ENCODE measurements at regions not wholly inside any gene's neighbourhood (a gene's known extent, or its start where the extent isn't known, plus 50 kb on each side); places are given as distances from the start of the nearest gene placed in this dataset.

DNA sequence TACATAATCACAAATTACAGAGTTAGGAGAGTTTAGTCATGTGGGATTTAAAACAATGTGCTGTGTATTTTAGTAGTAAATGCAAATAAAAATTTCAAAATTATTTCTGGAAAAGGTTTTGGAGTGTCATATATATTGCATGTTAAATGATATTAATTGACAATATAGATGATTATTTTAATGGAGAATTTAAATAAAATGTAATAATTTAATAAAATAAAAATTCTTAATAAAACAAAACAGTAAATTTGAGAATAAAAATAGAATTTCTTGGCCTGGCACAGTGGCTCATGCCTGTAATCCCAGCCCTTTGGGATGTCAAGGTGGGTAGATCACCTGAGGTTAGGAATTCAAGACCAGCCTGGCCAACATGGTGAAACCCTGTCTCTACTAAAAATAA, 1442.8 kb upstream of the ALCAM start:
- no peak overlapping the region for H2BK15ac ChIP-seq (ENCODE audit: low read depth, low read length)
- H3K4ac ChIP-seq (ENCODE audit: low read depth, low read length): no peak overlapping the region
- Mint-ChIP-seq H3K4me3 (no peak overlapping the region), H3K27me3 (ENCODE audit: low read depth) (no peaks in the 10 kb centered on the region), H3K36me3 (ENCODE audit: insufficient read depth in 1 of 3, low read depth in 3 of 3) (no peaks in the 10 kb centered on the region), H3K4me1 (no peaks in the 10 kb centered on the region), H3K9me3 (no peaks in the 10 kb centered on the region), H3K27ac (no peak overlapping the region)
- no peak overlapping the region for H3K56ac ChIP-seq (ENCODE audit: insufficient read length, low read depth, low read length)
- H3K23me2 ChIP-seq (ENCODE audit: insufficient read length, low read depth, low read length, poor library complexity, severe bottlenecking): no peaks in the 10 kb centered on the region
- no peaks in the 10 kb centered on the region for H3K79me1 ChIP-seq (ENCODE audit: insufficient read depth, low read depth, low read length, poor library complexity, severe bottlenecking)
- H2AK5ac ChIP-seq (ENCODE audit: insufficient read length, low read length): no peak overlapping the region
- no peaks in the 10 kb centered on the region for H4K20me1 ChIP-seq (ENCODE audit: control insufficient read depth, insufficient read depth, insufficient read length)
- H4K8ac ChIP-seq (replicated peaks; ENCODE audit: insufficient read length, low read depth, low read length): no peak overlapping the region
- H3K27ac ChIP-seq (ENCODE audit: insufficient read length, low read depth, low read length): no peak overlapping the region
- no peaks in the 10 kb centered on the region for H3K27me3 ChIP-seq (ENCODE audit: insufficient read depth, low read length)
- H3K9ac ChIP-seq (ENCODE audit: extremely low read depth, insufficient read length, low read length): no peak overlapping the region
- TF ChIP-seq, protein P1, sequence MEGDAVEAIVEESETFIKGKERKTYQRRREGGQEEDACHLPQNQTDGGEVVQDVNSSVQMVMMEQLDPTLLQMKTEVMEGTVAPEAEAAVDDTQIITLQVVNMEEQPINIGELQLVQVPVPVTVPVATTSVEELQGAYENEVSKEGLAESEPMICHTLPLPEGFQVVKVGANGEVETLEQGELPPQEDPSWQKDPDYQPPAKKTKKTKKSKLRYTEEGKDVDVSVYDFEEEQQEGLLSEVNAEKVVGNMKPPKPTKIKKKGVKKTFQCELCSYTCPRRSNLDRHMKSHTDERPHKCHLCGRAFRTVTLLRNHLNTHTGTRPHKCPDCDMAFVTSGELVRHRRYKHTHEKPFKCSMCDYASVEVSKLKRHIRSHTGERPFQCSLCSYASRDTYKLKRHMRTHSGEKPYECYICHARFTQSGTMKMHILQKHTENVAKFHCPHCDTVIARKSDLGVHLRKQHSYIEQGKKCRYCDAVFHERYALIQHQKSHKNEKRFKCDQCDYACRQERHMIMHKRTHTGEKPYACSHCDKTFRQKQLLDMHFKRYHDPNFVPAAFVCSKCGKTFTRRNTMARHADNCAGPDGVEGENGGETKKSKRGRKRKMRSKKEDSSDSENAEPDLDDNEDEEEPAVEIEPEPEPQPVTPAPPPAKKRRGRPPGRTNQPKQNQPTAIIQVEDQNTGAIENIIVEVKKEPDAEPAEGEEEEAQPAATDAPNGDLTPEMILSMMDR (conservative IDR thresholded peaks at IDR 0.05): no peak
- H3K18ac ChIP-seq (ENCODE audit: insufficient read length, low read depth, low read length): no peak overlapping the region
- H3K14ac ChIP-seq (ENCODE audit: insufficient read depth, low read length): no peak overlapping the region
- H3K4me2 ChIP-seq (ENCODE audit: insufficient read depth, insufficient read length, low read length): no peak overlapping the region
- H2BK12ac ChIP-seq (ENCODE audit: insufficient read length, low read depth, low read length): no peak overlapping the region
- no peaks in the 10 kb centered on the region for H3K9me3 ChIP-seq (ENCODE audit: control insufficient read depth, low read depth, low read length)
- no peak overlapping the region for H2AFZ ChIP-seq (ENCODE audit: low read length)
- no peaks in the 10 kb centered on the region for H3K79me2 ChIP-seq (ENCODE audit: insufficient read depth, low read length)
- H4K5ac ChIP-seq (ENCODE audit: insufficient read length, low read depth, low read length): no peak overlapping the region
- DNase-seq: no peak
- H3K23ac ChIP-seq (ENCODE audit: insufficient read length, low read depth, low read length): no peak overlapping the region
- H2BK120ac ChIP-seq (ENCODE audit: low read depth, low read length, poor library complexity, severe bottlenecking): no peak overlapping the region
- no peak overlapping the region for H2BK5ac ChIP-seq (ENCODE audit: insufficient read length, low read length)
- H2BK20ac ChIP-seq (ENCODE audit: low read depth, low read length, poor library complexity, severe bottlenecking): no peak overlapping the region
- H4K91ac ChIP-seq (ENCODE audit: insufficient read length, low read depth, low read length): no peak overlapping the region
- H3T11ph ChIP-seq (ENCODE audit: low read length): no peak overlapping the region
- no peaks in the 10 kb centered on the region for H3K4me1 ChIP-seq (ENCODE audit: insufficient read depth, low read length)
